ENCODE measurements at regions not wholly inside any gene's neighbourhood (a gene's known extent, or its start where the extent isn't known, plus 50 kb on each side); places are given as distances from the start of the nearest gene placed in this dataset.
"Not testable (repeated sequence)": the region's sequence is repeated elsewhere in the genome, so short reads cannot be mapped to it uniquely, and the experiment has no call there.

DNA sequence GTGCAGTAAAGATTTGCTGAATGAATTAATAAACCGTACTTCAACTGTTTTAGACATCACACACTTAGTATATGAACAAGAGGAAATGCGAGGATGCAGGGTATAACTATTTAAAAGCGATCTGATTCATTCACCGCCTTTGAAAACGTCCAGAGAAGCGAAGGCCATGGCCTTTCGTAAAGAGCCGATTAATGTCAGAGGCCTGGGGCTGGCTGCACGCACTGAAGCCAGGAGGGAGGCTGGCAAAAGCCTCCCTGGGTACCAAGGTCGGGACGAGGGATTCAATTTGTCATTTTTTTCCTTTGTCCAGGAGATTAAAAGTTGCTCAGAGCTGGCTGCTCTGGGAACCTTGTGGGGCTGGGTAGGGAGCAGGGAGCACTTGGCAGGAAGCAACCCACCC is 307.4 kb downstream of the NPHP4 start:
- no peak for DNase-seq

DNA sequence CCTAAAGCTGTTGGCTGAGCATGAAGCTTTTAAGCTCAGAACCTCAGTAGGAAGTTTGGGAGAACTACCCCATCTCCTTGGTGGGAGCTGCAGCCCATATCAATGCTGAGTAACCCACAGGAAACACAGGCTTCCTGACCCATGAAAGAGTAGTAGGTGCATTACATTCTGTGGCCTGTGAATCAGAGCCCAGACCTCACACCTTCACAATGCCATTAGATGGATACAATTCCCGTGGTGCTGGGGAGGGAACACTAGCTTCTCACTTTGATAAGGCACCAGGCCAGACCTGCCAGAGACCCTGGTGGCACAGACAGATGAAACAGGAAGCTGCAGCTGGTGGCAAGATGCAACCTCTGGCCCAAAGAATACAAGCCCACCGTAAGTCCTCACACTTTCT is 308.8 kb downstream of the NPHP4 start:
- no peak for DNase-seq

DNA sequence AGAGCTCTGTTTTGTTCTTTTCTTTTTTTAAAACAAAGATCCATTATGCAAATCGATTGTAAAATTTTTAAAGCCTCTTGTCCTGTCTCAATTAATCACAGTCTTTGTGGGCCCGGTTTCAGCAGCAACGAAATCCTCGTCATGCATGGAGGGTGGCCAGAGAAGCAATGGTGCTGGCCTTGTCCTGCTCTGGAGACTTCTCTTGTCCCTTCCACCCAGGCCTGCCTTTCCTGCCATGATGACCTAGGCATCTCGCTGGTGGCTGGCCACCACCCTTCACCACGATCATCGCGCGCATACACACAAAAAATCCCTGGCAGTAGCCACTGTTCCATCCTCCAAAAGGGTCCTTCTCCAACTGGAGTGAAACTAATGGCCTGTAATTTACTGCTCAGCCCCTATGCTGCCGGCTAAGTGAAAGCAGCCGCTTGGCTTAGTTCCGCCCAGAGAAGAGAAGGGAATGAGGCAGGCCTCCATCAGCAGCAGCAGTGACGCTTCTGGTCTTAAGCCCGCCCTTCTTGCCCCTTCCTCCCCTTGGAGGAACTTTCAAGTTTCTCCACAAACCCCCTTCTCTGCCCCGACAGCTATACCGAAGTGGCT is 309.5 kb downstream of the NPHP4 start:
- DNase-seq: no peak

- no peak for DNase-seq
Observed at GRCh38 chr1:5681654-5682053, 310.6 kb downstream of the NPHP4 start.

GRCh38 chr1:5680600-5680999 is 311.6 kb downstream of the NPHP4 start:
- DNase-seq: no peak

- no peak for DNase-seq
Observed at GRCh38 chr1:5678759-5679158, 313.5 kb downstream of the NPHP4 start.

- DNase-seq: not testable (repeated sequence)
Observed at GRCh38 chr1:5672355-5672754, 319.9 kb downstream of the NPHP4 start.

- DNase-seq: no peak
Observed at GRCh38 chr1:5670590-5671350, 321.5 kb downstream of the NPHP4 start.

GRCh38 chr1:5667513-5668325 is 324.5 kb downstream of the NPHP4 start:
- no peak for DNase-seq

DNA sequence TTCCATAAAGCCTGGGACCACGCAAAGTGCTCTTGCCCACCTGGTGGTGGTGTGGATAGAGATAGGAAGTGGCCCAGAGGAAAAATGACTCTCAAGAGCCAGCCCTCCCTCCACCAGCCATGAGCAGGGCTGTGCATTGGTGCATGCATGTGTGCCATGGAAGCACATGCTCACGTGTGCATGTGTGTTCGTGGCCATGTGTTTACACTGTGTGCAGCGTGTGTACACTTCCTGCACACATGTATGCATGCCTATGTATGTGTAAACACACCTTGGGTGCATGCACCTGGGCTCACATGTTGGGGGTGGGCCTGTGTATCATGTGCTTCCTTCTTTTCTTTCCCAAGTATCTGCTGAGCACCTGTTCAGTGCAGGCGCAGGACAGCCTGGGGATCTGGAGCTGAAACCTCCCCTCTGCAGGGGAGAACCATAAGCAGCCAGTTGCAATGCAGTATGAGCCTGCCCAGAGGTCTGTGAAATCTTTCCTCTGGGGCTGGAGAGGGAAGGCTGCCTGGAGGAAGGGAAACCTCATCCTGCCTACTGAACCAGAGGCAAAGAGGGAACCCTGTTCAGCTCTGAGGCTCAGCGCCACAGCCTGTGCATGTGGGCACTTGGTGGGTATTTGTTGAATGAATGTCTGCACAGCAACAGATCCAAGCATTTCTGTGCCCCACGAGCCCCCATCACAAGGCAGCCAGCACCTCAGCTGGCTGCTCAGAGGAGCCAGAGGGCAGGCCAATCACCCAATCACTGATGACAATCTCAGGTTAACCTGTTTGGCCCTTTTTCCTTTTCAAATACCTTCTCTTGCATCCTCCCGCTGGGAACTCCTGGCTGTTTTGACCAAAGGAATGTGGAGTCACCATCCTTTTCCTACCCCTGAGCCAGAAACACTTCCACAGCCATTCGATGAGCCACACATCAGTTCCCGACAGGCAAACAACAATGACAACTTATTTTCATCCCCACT is 327.0 kb downstream of the NPHP4 start:
- DNase-seq: no peak

DNA sequence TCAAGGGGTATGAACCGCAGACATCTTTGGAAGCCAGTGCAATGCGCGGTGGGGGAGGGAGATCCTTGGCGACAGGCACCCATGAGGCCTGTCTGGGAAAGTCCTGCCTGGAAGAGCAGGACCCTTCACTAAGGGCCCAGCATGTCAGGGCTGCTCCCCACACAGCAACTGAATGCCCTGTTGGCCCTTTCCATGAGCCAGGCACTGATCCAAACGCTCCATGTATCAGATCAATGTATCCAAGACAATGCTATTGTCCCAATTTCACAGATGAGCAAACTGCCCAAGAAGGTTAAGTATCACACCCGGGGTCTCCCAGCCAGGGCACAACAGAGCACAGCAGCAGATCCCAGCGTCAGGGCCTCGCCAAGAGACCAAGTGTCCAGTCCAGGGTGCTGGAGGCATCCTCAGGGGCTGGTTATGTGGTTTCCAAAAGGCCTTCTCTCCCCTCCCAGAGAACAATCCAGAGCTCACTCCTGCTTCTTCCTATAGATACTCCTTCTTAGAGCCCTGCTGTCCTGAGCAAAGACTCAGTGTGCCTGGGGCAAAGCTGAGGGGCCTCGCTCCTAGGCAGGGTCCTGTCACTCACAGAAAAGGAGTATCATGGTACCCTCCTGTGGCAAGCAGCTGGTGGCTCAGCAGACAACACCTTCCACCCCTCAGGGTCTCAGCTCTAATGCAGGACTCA is 328.0 kb downstream of the NPHP4 start:
- DNase-seq: no peak

GRCh38 chr1:5662744-5663126 is 329.5 kb downstream of the NPHP4 start:
- DNase-seq: no peak

DNA sequence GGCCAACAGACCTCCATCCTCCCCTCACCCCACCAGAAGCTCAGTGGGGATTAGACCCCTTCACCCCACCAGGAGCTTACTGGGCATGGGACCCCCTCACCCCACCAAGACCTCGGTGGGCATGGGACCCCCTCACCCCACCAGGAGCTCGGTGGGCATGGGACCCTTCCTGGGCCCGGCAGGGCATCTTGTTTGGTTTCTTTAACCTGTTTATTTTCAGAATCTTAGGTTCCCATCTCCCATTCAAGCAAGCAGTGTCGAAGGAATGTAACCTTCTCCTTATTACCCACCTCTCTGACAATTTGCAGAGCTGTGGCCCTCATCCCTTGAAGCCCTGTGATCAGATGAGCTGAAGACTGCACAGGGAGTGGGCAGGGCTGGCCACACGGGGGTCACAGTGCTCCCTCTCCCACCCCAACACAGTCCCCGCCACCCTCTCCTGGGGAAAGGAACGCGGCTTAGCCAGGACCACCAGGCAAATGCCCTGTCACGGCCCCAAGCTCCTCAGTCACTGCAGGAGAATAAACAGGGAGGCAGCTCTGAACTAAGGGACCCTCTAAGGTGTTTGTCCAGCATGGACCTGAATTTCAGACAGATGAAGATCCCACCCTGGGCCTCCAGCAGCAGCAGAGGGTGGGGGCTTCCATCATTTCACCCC is 330.0 kb downstream of the NPHP4 start:
- DNase-seq: no peak

DNA sequence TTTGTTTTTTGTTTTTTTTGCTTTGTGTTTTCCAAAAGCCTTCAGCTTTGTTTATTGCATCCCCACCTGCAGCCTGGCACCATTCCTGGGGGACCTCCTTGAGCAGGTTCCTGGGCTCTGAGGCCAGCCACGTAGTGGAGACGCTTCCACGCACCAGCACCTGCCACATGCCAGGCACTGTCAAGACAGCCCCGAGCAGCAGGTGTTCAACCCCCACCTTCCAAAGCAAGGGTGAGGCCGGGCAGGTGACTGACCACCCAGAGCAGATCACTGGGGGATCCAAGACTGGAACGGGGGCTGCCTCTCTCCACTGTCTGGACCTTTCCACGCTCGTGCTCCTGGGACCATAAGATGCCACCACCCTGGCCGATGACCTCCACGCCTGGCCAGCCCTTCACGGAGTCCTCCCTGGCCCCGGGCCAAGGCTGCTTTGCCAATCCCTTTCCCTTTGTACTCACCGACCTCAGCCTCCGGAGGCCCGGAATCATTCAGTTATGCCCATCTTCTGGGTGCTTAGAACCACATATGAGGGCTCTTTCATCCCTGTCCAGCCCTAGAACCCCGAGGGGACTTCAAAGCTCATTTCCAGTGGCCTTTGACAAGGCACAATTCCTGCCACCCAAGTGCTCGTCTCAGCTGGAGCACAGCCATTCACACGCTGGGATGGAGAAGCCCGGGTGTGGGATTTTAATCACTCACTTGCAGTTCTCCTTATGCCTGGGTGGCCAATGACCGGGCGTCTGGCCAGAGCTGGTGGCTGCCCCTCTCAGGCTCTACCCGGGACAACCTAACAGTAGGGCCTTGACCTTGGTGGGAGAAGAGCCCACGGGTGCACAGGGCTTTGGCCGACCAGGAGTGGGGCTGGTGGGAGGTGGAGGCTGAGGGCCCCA is 330.8 kb downstream of the NPHP4 start:
- no peak for DNase-seq

GRCh38 chr1:5660141-5660935 is 331.9 kb downstream of the NPHP4 start:
- no peak for DNase-seq

GRCh38 chr1:5659606-5660005 is 332.6 kb downstream of the NPHP4 start:
- no peak for DNase-seq

DNA sequence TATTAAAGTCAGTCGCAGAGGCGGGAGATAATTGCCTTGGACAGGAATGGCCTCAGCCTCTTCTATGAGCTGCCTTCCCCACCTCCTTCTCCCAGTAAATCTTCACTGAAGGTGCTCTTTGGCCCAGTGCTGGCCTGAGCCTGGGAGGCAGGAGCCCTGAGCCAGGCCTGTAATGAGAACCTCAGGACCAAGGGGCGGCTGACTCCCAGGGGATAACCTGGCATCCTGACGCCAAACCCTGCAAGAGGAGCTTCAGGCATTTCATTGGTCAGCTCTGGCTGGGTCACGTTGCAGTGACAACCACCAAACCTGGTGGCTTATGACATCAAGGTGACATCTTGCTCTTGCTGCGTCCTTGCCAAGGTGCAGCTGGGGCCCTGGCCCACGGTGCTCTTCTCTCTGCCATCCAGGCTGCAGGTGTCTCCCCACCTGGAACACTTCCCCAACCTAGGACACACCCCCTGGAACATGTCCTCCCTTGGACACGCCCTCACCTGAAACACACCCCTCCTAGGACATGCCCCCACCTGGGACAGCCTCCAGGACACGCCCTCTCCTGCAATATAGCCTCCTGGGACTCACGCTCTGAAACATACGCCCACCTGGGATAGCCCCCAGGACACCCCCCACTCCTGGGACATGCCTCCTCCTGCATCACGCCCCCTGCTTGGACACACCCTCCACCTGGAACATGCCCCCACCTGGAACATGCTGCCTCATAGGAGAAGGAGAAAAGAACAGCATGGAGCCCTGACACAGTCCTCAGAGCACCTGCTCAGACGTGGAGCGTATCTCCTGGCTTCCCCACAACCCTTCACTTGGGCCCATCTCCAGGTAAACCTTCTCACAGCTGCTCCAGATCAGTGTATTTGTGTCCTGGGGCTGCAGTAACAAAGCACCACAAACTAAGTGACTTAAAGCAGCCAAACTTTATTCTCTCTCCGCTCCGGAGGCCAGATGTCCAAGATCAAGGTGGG is 333.6 kb downstream of the NPHP4 start:
- DNase-seq: no peak

Data from AML-193 (cell line).